ENCODE measurements at regions not wholly inside any gene's neighbourhood (a gene's known extent, or its start where the extent isn't known, plus 50 kb on each side); places are given as distances from the start of the nearest gene placed in this dataset.

- TF ChIP-seq EHF (CRISPR knock-in tag; IDR thresholded peaks at IDR 0.05) (no peak), GATA3 (IDR thresholded peaks at IDR 0.05; ENCODE audit: borderline replicate concordance) (no peak), HMGXB4 (CRISPR knock-in tag; IDR thresholded peaks at IDR 0.05; ENCODE audit: borderline replicate concordance) (no peak), ZC3H11A (IDR thresholded peaks at IDR 0.05) (no peak), ZNF302 (CRISPR knock-in tag; IDR thresholded peaks at IDR 0.05) (no peak), E2F6 (IDR thresholded peaks at IDR 0.05; ENCODE audit: borderline replicate concordance, low read depth) (no peak), KDM5A (IDR thresholded peaks at IDR 0.05) (no peak), FOXS1 (CRISPR knock-in tag; IDR thresholded peaks at IDR 0.05) (no peak), HOXB13 (CRISPR knock-in tag; IDR thresholded peaks at IDR 0.05; ENCODE audit: low read depth) (no peak), NFE2L2 (conservative IDR thresholded peaks at IDR 0.05; ENCODE audit: low read length) (no peak), CHD4 (IDR thresholded peaks at IDR 0.05; ENCODE audit: borderline replicate concordance) (no peak), BHLHE40 (IDR thresholded peaks at IDR 0.05; ENCODE audit: low read depth, low read length) (no peak), CEBPB (IDR thresholded peaks at IDR 0.05) (no peak), EP300 (IDR thresholded peaks at IDR 0.05) (no peak), HDAC2 (IDR thresholded peaks at IDR 0.05) (no peak), FOSB (CRISPR knock-in tag; IDR thresholded peaks at IDR 0.05) (no peak), RCOR1 (IDR thresholded peaks at IDR 0.05; ENCODE audit: low read depth, low read length) (no peak), PBX3 (IDR thresholded peaks at IDR 0.05) (no peak)
- FAIRE-seq = no peak
- no peaks in the 10 kb centered on the region for H3K4me1 ChIP-seq
Measured at GRCh38 chr12:110971189-110971920, 51.0 kb upstream of the MYL2 start.

More at GRCh38 chr12:110971189-110971920, 51.0 kb upstream of the MYL2 start:
- WGBS (ENCODE audit: missing lambda C conversion rate) = 0% methylated on average over 1 of the region's 1 CpG
- Histone ChIP-seq H3K4me2 (no peak overlapping the region), H3K27ac (no peak overlapping the region), H3K9me3 (no peaks in the 10 kb centered on the region; the same call in 2 of the 3 replicates), H3K4me3 (no peak overlapping the region)
- DNase-seq (ENCODE audit: low read depth in 1 of 2, low spot score in 1 of 2) (no peak), ATAC-seq (no peak)
- CTCF ChIA-PET = interaction anchor here (1.6 to 2.0 kb wide), 2 partner anchors 77 to 328 kb away, joined by 4 to 8 read pairs; no protein-coding TSS in a partner anchor
- POLR2A ChIA-PET = no interaction called here

Small RNA genes in the stretch of these regions (small RNA-seq; reads per million reads assigned to genes)
- 0 reads per million in 6 experiments for gene MIR6760

Measured in A549 (cell line).